Liver (tissue), 8 donors: ENCODE measurements at regions not wholly inside any gene's neighbourhood (a gene's known extent, or its start where the extent isn't known, plus 50 kb on each side); places are given as distances from the start of the nearest gene placed in this dataset.

Source experiments
- DNase-seq: peaks from one replicate; pipeline ENCODE4 v3.0.0-alpha.2; 2017; ENCODE audit warnings: low spot score
- H3K27ac ChIP-seq, 2 donors: one replicate each; pipeline ENCODE4 v1.7.0; 2013; ENCODE audit warnings: inconsistent platforms in 2 of 2, low read length in 2 of 2, control low read depth in 1 of 2, low read depth in 1 of 2, mild to moderate bottlenecking in 1 of 2
- H3K27me3 ChIP-seq, 4 donors: one replicate each; pipeline versions ENCODE4 v1.6.1 to v1.7.0; 2013; ENCODE audit warnings: low read length in 3 of 4, inconsistent platforms in 1 of 4, mild to moderate bottlenecking in 1 of 4, moderate library complexity in 1 of 4; ENCODE audit not compliant: control insufficient read depth in 4 of 4, insufficient read depth in 4 of 4
- H3K36me3 ChIP-seq, 4 donors: one replicate each; pipeline versions ENCODE4 v1.6.1 to v1.7.0; 2013; ENCODE audit warnings: low read length in 3 of 4, mild to moderate bottlenecking in 3 of 4, low read depth in 1 of 4, moderate library complexity in 1 of 4; ENCODE audit not compliant: control insufficient read depth in 4 of 4, insufficient read depth in 3 of 4
- H3K4me1 ChIP-seq, 4 donors: one replicate each; pipeline versions ENCODE4 v1.6.1 to v1.7.0; 2013; ENCODE audit warnings: low read length in 3 of 4, mild to moderate bottlenecking in 3 of 4, moderate library complexity in 1 of 4; ENCODE audit not compliant: control insufficient read depth in 4 of 4, insufficient read depth in 4 of 4
- H3K4me3 ChIP-seq, 3 donors: one replicate each; pipeline versions ENCODE4 v1.6.1 to v1.7.0; 2013; ENCODE audit warnings: low read length in 3 of 3, control low read depth in 1 of 3, low read depth in 1 of 3, mild to moderate bottlenecking in 1 of 3
- H3K9ac ChIP-seq, 2 donors: one replicate each; pipeline ENCODE4 v1.7.0; 2013; ENCODE audit warnings: low read length in 2 of 2, mild to moderate bottlenecking in 2 of 2, moderate library complexity in 2 of 2, control low read depth in 1 of 2, low read depth in 1 of 2
- H3K9me3 ChIP-seq, 4 donors: one replicate each; pipeline versions ENCODE4 v1.6.1 to v1.7.0; 2013; ENCODE audit warnings: low read length in 3 of 4; ENCODE audit not compliant: control insufficient read depth in 4 of 4
- CTCF ChIP-seq: fragments of 150-350 bp; IDR thresholded peaks from 2 replicates; pipeline ENCODE4 v1.5.1; 2017; ENCODE audit warnings: improper control_type of control experiment, low read depth, low read length; ENCODE audit not compliant: missing input control
- EGR1 ChIP-seq, 2 donors: IDR thresholded peaks; 2 replicates each; pipeline ENCODE4 v1.6.1; 2016 to 2018; ENCODE audit warnings: antibody characterized with exemption in 2 of 2, low read depth in 2 of 2
- GABPA ChIP-seq, 2 donors: IDR thresholded peaks in 1 of 2; conservative IDR thresholded peaks in 1 of 2; 2 replicates each; pipeline ENCODE4 v1.6.1; 2016; ENCODE audit warnings: antibody characterized with exemption in 2 of 2, mild to moderate bottlenecking in 1 of 2, moderate library complexity in 1 of 2
- HNF4G ChIP-seq: IDR thresholded peaks from 2 replicates; pipeline ENCODE4 v1.6.1; 2016; ENCODE audit warnings: antibody characterized with exemption
- NR2F2 ChIP-seq: IDR thresholded peaks from 2 replicates; pipeline ENCODE4 v1.6.1; 2016; ENCODE audit warnings: antibody characterized with exemption
- RAD21 ChIP-seq, 2 donors: IDR thresholded peaks; 2 replicates each; pipeline ENCODE4 v1.6.1; 2016; ENCODE audit warnings: antibody characterized with exemption in 2 of 2, mild to moderate bottlenecking in 2 of 2
- SP1 ChIP-seq: IDR thresholded peaks from 2 replicates; pipeline ENCODE4 v1.6.1; 2018; ENCODE audit warnings: antibody characterized with exemption, mild to moderate bottlenecking
- TAF1 ChIP-seq: conservative IDR thresholded peaks from 2 replicates; pipeline ENCODE4 v1.6.1; 2016; ENCODE audit warnings: antibody characterized with exemption, mild to moderate bottlenecking
- YY1 ChIP-seq: IDR thresholded peaks from 2 replicates; pipeline ENCODE4 v1.6.1; 2016; ENCODE audit warnings: antibody characterized with exemption, mild to moderate bottlenecking
- ZBTB33 ChIP-seq: IDR thresholded peaks from 2 replicates; pipeline ENCODE4 v1.6.1; 2016; ENCODE audit warnings: antibody characterized with exemption
- WGBS: extraction: QIAGEN DNeasy Blood & Tissue Kit; methylation state at CpG from one replicate; pipeline ENCODE4 v1.1.7; 2013; 5-methylcytosine and 5-hydroxymethylcytosine counted together
- TF ChIP-seq, protein P1 (sequence below): IDR thresholded peaks from 2 replicates; pipeline ENCODE4 v1.6.1; 2016; ENCODE audit warnings: antibody characterized with exemption
- TF ChIP-seq, protein P2 (sequence below): IDR thresholded peaks from 2 replicates; pipeline ENCODE4 v1.6.1; 2016; ENCODE audit warnings: antibody characterized with exemption
- TF ChIP-seq, protein P3 (sequence below): IDR thresholded peaks from 2 replicates; pipeline ENCODE4 v1.6.1; 2016; ENCODE audit warnings: antibody characterized with exemption, mild to moderate bottlenecking
- donor health status: healthy.
- donor health status: healthy.
- donor health status: healthy.
- donor health status: healthy.
- donor health status: healthy.

GRCh38 chr6:74785236-74785635 is 420.6 kb downstream of the COL12A1 start:
- Histone ChIP-seq H3K4me1 (no peaks in the 10 kb centered on the region), H3K4me3 (no peak overlapping the region), H3K9me3 (no peaks in the 10 kb centered on the region), H3K27me3 (no peaks in the 10 kb centered on the region), H3K36me3 (no peaks in the 10 kb centered on the region), H3K9ac (no peak overlapping the region), H3K27ac (no peak overlapping the region)
- DNase-seq = no peak
- 63% methylated on average over 3 of the region's 3 CpGs for WGBS
- TF ChIP-seq, protein P1, sequence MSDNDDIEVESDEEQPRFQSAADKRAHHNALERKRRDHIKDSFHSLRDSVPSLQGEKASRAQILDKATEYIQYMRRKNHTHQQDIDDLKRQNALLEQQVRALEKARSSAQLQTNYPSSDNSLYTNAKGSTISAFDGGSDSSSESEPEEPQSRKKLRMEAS = no peak
- no peak for TF ChIP-seq YY1
- no peak for TF ChIP-seq NR2F2
- TF ChIP-seq, protein P2, sequence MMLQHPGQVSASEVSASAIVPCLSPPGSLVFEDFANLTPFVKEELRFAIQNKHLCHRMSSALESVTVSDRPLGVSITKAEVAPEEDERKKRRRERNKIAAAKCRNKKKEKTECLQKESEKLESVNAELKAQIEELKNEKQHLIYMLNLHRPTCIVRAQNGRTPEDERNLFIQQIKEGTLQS = no peak
- TF ChIP-seq, protein P3, sequence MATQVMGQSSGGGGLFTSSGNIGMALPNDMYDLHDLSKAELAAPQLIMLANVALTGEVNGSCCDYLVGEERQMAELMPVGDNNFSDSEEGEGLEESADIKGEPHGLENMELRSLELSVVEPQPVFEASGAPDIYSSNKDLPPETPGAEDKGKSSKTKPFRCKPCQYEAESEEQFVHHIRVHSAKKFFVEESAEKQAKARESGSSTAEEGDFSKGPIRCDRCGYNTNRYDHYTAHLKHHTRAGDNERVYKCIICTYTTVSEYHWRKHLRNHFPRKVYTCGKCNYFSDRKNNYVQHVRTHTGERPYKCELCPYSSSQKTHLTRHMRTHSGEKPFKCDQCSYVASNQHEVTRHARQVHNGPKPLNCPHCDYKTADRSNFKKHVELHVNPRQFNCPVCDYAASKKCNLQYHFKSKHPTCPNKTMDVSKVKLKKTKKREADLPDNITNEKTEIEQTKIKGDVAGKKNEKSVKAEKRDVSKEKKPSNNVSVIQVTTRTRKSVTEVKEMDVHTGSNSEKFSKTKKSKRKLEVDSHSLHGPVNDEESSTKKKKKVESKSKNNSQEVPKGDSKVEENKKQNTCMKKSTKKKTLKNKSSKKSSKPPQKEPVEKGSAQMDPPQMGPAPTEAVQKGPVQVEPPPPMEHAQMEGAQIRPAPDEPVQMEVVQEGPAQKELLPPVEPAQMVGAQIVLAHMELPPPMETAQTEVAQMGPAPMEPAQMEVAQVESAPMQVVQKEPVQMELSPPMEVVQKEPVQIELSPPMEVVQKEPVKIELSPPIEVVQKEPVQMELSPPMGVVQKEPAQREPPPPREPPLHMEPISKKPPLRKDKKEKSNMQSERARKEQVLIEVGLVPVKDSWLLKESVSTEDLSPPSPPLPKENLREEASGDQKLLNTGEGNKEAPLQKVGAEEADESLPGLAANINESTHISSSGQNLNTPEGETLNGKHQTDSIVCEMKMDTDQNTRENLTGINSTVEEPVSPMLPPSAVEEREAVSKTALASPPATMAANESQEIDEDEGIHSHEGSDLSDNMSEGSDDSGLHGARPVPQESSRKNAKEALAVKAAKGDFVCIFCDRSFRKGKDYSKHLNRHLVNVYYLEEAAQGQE = no peak
- TF ChIP-seq SP1 = no peak
- no peak for TF ChIP-seq RAD21 (IDR thresholded peaks at IDR 0.05)
- TF ChIP-seq HNF4G = no peak

GRCh38 chr6:74782346-74782745 is 423.5 kb downstream of the COL12A1 start:
- Histone ChIP-seq H3K9me3 (no peaks in the 10 kb centered on the region), H3K27ac (no peak overlapping the region), H3K9ac (no peak overlapping the region), H3K4me3 (no peak overlapping the region), H3K4me1 (no peaks in the 10 kb centered on the region), H3K27me3 (no peaks in the 10 kb centered on the region), H3K36me3 (no peaks in the 10 kb centered on the region)
- DNase-seq = no peak
- TF ChIP-seq, protein P2 = no peak
- no peak for TF ChIP-seq SP1
- TF ChIP-seq EGR1 (IDR thresholded peaks at IDR 0.05; ENCODE audit: low read depth in 2 of 2) = no peak
- no peak for TF ChIP-seq GABPA (IDR thresholded peaks at IDR 0.05 in 1 of 2, conservative IDR thresholded peaks at IDR 0.05 in 1 of 2)
- no peak for TF ChIP-seq TAF1
- TF ChIP-seq YY1 = no peak
- TF ChIP-seq ZBTB33 = no peak
- TF ChIP-seq, protein P1 = no peak
- TF ChIP-seq NR2F2 = no peak
- no peak for TF ChIP-seq CTCF
- 57% methylated on average over 1 of the region's 1 CpG for WGBS
